Stimulated activated naive CD4-positive, alpha-beta T cell (primary cell): ENCODE measurements at regions not wholly inside any gene's neighbourhood (a gene's known extent, or its start where the extent isn't known, plus 50 kb on each side); places are given as distances from the start of the nearest gene placed in this dataset.

Experiments
- DNase-seq, 6 experiments: peaks; one replicate each; lab custom pipeline; 2025; lab: John Stamatoyannopoulos, UW

DNA sequence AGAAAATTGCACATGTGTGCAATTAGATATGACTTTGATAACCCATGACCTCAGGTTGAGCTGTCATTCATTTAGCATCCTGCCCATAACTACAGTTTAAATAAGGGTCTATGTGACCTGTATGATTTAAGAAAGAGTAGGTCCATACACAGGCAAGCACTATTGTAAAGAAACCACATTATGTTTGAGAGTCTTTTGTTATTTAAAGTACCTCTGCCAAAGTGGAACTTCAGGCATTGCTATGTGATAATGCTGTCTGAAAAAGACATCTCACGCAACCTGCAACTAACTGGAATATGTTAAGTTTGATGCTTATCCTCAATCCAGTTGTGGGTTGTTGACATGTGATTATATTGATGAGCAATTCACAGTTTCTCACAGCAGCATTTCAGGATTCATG is 317.0 kb downstream of the TMEM161B start:
- DNase-seq, result no peak

DNA sequence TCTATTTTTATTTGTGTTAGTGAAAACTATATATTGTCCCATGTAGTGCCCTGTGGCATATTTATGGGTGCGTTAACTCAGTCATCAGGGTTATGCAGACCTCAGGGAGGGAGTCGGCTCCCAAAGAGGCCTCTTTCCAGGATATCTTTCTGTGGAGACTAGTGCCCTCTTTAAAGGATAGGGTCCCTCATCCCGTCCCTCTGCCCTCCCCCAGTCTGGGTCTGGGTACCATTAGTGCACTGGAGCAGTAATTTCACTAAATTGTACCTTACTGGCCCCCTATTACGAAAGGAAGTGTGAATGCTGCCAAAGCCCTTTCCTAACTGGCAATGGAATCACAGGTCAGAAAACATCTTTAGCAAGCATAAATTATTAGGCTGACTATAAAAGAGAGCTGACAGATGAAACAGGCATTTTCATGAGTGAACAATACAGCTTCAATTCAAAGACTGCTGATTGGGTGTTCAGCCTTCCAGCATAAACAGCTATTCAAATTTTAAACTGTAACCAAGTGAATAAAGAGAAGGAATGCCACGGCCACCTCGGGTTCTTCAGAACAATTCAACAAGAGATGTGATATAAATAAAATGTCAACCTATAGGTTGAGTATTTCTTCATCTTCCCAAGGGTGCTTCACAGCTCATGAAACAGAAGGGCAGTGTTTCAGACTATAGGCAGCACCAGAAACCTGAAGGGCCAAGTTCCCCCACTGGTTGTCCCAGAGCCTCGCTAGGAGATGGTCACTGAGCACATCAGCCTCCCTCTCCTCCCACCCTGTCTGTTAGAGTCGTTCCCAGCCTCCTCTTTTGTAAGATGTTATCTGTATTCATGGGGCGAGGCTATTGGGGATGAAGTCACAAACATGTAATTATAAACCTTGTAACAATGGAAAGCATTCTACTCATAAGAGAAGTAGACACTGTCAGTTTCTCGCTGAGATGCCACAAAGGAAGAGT is 318.7 kb downstream of the TMEM161B start:
- no peak for DNase-seq

DNA sequence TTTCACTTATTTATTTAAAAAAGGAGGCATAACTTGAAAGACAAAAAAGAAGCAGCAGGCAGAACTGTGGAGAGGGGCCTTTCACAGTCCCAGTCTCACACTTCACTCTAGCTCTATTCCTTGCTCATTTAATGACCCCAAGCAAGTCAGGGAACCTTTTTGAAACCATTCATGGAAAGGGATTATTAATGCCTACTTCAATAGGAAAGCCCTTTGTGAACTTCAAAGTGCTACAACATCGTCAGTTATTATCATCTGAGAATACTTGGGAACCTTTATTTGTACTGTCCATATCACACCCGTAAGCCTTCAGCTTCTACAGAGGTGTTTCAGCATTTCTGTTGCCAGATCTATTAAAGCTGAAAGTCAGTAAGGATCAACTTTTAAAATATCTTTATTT is 320.2 kb downstream of the TMEM161B start:
- DNase-seq, result no peak

DNA sequence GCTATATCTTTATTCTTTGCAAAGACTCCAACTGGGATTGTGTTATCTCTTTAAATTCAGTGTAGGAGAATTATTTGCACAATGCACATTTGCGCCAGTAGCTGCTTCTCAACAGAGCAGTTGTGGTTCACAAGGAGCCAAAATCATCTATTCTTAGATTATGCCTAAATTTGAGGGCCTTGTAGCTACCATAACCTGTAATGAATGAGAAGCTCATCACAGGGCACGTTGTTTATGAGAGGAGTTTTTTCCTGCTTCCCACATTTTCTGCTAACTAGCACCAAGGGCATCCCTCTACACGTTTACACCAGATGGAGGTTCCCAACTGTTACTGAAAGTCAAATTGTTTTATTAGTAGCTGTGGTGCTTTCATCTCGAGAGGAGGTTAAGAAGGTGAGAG is 322.4 kb downstream of the TMEM161B start:
- no peak for DNase-seq

DNA sequence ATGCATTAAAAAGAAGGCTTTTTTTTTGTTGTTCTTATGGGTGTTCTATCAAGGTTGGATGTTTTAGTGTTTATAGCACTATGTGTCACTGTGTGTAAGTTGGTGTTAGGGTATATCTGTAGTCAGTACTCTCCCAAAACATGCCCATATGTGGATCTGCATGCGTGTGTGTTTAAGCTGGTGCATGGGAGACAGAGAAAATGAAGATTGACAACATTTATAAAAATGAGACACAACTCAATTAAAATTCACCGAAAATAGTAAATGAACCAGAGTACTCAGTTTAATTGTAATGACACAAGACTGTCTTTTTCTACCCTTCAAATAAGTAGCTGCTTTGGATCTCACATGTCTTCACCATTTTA is 323.4 kb downstream of the TMEM161B start:
- no peak for DNase-seq

DNA sequence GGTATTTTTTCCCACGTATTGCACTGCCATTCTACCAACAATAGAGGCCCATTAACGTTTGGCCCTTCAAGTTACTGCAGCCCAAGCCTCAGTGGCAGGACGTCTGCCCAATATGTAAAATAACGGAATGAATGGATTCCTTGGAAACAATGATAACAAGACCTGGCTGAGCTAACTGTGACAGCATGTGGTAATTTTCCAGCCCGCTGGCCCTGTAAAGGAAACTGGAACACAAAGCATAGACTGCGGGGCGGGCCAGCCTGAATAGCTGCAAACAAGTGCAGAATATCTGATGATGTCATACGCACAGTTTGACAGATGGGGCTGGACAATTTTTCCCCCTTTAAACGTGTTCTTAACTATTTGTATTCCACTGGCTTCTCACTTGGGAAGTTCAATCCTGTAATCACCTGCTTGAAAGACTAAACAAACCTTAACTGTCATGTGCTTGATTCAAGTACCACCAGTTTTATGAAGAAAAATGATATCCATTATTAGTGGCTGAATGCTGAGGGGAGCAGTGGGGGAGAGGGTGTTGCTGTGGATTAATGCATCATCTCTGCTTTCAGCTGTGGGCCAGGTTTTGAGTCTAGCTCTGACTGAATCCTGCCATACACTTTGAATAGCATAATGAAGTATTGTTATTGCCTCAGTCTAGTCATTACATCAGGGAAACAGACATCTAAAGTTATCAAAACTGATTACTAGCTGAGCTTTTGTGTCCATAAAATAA is 323.9 kb downstream of the TMEM161B start:
- no peak for DNase-seq

DNA sequence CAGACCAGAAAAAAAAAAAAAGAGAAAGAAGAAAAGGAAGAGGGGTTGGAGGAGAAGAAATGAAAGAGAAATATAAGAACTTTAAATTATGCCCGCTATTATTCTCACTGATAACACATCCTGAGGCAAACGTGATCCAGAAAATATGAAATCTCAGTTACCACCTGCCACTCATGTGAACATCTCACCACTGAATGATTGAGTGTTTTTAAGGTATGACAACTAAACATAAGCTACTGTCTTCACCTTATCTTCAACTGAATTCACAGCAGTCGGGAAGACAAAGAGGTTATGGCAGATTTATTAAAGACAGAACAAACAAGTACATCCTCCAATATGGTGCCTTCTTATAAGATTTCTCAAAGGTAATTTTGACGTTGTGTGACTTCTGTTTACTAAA is 327.9 kb downstream of the TMEM161B start:
- DNase-seq, result no peak

DNA sequence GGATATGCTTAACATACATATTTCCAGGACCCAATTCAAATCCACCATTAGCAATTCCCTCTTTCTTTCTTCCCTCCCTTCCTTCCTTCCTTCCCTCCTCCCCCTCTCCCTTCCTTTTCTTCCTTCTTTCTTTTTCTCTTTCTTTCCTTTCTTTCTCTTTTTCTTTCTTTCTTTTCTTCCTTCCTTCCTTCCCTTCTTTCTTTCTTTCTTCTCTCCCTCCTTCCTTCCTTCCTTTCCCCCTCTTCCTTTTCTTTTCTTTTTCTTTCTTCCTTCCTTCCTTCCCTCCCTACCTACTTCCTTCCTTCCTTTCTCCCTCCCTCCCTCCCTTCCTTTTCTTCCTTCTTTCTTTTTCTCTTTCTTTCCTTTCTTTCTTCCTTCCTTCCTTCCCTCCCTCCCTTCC is 332.0 kb downstream of the TMEM161B start:
- DNase-seq, result no peak

DNA sequence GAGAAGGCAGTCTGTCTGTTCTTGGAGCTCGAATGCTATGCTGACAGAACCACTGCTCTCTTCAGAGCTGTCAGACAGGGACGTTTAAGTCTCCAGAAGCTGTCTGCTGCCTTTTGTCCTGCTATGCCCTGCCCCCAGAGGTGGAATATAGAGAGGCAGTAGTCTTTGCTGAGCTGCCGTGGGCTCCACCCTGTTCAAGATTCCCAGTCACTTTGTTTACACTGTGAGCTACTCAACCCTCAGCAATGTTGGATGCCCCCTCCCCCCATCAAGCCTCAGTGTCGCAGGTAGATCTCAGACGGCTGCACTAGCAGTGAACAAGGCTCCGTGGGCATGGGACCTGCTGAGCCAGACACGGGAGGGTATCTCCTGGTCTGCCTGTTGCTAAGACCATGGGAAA is 344.2 kb downstream of the TMEM161B start:
- peak in 1 of 6 experiments; percentile 0 for DNase-seq

DNA sequence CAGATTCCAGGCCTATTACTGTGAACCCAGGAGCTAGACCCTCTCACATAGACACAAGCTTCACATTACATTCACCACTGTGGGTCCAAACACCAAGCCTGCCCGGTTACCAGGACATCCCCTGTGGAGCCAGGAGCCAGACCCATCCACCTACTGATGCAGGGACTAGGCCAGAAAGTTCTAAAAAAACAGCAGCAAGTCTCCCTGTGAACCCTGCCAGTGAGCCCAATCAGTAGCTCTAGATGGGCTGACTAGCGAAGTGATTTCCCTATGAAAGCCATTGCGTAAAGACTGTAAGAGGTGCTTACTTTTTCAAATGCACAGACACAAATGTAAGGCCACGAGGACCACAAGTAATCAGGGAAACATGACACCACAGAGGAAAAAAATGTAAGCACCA is 352.3 kb downstream of the TMEM161B start:
- no peak for DNase-seq

DNA sequence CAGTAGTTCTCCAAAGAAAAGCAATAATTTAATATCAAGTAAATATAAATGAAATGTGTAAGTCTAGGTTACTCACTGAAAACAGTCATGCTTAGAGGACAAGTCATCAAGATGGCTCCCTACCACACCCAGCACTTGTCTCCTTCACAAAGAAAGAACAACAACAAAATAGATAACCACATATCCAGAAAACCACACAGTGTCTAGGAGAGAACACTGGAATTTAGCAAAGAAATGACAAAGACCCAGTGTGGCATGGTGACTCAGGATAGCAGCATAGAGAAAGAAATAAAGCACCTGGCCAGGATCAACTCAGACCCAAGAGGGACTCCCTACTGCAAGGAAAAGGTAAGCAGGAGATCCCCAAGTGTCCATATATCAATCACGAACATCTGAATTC is 356.2 kb downstream of the TMEM161B start:
- DNase-seq, result no peak

DNA sequence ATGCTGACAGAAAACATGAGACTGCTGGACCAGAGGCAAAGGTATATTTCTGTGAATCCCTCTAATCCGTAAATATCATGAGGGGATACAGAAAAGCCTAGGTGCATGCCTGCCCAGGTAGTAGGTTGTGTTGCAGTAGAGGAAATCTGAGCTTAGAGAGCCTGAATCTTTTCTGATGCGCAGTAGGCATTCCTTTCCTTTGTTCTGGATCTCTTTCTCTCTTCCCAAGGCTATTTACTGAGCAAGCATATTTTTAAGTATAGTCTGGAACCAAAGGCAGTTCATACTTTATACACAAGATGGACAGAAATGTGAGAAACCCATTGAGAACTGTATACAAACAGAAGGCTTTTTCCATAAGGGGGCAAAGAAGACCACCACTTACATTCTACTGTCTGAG is 359.3 kb downstream of the TMEM161B start:
- DNase-seq, result no peak

DNA sequence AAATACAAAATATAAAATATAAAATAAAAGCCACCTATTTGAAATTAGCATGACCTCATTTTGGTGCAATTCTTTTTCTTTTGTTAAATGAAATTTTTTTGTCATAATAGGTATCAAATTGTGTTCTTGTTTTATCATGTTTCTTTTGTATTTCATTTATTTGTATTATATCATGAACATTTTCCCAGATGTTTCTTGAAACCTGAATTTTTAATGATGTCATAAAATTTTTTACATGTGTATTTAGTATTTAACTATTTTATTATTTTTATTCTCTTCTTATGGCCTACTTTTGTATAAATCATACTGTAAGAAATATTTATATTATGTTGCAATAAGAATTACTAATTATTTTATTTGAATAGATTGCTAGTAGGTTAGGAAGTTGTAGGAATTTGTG is 361.7 kb downstream of the TMEM161B start:
- DNase-seq, result no peak

DNA sequence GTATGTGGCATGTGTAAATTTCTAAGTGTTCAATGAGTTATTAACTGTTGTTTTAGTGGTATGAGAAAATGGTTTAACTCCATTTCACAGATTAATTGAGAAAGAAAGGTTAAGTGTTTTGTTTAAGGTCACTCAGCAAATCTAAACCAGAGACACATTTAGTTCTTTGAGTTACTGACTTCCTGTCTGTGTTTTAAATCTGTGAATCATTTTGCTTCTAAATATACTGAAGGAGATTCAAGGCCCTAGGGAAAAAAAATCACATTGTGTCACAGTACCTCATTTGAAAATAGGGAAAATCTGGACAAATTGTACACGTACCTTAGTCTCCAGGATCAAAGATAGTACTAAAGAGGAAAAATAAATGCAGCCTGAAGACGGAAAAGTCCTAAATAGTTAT is 368.2 kb downstream of the TMEM161B start:
- DNase-seq, result no peak

DNA sequence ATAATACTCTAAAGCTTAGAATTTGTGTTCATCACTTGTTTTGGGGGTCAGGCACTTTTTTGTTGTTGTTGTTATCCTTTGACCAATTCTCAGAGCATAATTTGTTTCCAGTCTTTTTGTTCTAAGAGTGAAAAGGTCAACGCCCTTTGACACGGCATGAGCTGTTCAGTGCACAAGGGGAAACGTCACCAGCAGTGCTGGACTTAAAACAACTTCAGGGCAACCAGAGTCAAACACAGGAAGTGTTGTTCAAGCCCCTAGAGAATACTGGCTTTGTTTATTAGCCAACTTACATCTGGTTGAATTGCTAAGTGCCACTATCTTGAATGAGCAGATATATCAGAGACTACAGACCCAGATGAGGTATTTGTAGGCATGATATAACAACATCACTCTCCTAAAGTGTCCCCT is 368.9 kb downstream of the TMEM161B start:
- DNase-seq, result no peak

DNA sequence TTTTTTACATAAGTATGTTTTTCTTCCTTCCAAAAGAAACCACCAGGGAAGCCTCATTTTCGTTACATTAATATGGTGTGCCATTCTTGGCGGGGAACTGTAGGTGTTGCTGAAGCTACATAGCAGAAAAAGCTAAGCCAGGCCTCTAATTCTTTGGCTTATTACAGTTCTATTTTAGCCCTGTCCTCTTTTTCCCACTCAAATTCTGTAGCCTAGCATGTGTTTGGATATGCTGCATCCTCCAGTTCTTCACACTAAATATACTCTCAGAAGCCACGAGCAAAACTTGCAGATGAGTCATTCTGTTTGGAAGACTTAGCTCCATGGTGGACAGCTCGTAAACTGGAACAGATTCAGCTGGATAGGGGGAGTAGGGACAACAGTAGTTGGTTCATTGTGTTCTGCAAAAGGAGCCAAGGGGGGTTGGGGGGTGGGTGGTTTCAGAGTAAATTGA is 369.4 kb downstream of the TMEM161B start:
- no peak for DNase-seq

DNA sequence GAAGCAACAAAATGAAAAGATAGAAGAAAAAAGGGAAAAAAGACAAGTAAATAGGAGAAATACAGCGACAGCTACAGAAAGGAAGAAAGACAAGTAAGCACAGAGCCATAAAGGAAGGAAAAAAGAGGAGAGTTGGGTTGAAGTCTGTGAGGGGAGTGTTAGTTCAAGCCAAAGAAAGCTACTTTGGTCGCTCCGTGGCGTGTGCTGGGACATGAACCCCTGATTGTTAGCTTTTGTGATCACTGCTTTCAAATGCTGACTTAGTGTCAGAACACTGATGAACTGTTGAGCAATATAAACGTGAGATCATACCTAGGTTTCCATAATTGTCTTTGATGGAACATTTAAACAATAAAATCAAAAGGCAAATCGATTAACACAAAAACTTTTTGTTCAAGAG is 370.1 kb downstream of the TMEM161B start:
- DNase-seq, result no peak

DNA sequence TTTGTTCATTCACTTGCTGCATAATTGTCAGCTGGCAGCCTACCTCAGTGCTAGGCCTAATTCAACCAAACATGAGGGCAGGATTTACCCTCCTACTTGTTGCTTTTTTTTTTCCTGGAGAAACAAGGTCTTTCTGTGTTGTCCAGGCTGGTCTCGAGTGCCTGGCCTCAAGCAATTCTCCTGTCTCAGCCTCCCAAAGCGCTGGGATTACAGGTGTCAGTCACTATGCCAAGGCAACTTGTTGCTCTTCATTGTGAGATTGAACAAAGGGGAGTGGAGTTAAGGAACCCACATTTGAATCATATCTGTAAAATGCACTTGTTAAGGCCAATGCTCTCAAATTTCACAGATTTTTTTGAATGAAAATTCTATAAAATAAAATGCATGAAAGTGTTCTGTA is 380.5 kb downstream of the TMEM161B start:
- no peak for DNase-seq

DNA sequence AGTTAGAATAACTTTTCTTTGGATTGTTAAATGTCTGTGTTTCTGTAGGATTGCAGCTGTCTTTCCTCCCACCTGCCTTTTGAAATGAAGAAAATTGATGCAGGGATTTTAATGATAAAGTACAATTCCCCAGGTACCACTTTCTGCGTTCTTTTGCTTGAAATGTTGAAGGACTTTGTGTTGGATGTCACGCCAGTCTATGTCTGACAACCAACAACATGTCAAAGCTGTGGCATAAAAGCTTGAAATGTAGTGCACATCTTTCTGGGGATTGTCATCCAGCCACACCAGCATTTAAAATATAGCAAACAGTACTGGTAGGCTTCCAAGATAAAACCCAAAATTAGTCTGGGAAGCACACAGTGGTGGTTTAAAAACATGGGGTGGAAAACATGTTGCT is 381.4 kb downstream of the TMEM161B start:
- DNase-seq, result no peak

DNA sequence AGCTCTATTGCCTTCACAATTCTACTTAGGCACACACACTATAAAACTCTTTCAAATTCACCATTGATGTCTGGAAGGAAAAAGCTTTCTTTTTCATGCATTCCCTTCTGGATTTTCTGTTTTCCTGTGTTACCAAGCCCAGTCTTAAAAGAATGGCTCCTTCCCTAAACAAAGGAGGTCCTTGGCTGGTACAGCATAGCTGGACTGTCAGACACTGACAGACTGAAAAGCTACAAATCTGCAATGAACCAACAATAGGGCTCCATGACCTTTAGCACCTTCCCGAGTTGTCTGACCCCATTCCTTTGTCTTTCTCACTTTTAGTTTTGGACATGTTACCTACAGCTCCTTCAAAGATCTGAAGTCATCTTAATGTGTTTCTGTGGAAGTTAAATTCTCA is 382.5 kb downstream of the TMEM161B start:
- DNase-seq, result no peak

DNA sequence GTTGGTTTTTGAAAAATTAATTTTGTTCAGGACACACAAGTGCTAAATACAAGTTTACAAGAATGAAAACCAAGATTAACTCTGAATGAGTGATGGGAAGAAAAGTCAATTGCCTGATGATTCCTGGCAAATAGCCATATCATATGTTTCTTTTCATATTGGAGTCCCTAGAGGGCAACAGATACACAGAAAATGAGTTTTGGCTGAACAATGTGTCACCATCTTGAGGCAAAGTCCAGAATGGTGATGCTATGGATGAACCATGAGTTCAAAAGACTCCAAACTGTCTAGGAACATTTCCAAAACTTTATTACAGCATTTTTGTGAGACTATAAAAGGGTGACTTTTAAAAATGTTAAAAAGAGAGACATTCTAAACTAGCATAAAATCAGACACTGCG is 382.9 kb downstream of the TMEM161B start:
- no peak for DNase-seq

DNA sequence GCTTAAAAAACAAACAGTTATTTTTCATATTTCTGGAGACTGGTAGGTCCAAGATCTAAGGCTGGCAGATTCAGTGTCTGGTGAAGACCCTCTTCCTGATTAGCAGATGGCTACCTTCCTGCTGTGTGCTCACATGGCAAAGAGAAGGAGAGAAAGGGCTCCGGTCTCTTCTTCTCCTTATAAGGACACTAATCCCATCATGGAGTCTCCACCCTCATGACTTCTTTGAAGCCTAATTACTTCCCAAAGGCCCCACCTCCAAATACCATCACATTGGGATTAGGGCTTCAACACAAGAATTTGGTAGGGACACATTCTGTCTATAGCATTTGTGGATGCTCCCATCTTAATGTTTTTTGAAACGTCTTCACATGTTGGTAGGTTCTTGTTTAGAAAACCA is 391.1 kb downstream of the TMEM161B start:
- no peak for DNase-seq

DNA sequence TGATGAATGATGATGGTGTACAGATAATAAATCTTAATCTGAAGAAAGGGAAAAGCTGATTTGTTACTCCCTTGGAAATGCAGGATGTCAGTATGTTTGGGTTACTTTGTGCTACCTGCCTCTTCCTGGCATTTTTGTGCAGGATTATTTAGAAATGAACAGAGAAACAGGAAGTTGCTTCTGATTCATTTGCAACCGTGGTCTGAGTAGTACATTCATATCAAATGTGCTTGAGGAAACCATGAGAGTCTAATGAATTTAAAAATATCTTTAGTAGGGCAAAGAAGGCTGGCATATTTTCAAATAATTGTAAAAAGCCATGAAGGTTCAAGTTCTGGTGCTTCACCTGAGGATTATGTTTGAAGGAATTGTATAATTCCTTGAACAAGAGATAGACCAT is 391.6 kb downstream of the TMEM161B start:
- no peak for DNase-seq
